T-helper 1 cell treated with Interleukin-12 subunit alpha and Interleukin-12 subunit beta and Interleukin-4 antibody, amounts not matched to agents 30 μg/mL and 1 μg/mL, for 36 hours (primary cell): ENCODE measurements at regions not wholly inside any gene's neighbourhood (a gene's known extent, or its start where the extent isn't known, plus 50 kb on each side); places are given as distances from the start of the nearest gene placed in this dataset.
"Not testable (repeated sequence)": the region's sequence is repeated elsewhere in the genome, so short reads cannot be mapped to it uniquely, and the experiment has no call there.

ENCODE experiments used
- H3K27ac Mint-ChIP-seq: one replicate; pipeline ENCODE4 v1.8.0; 2021; ENCODE audit warnings: mild to moderate bottlenecking, mixed read lengths
- H3K27me3 Mint-ChIP-seq: one replicate; pipeline ENCODE4 v1.8.0; 2021; ENCODE audit warnings: low read depth, mixed read lengths
- H3K36me3 Mint-ChIP-seq: one replicate; pipeline ENCODE4 v1.8.0; 2021; ENCODE audit warnings: low read depth, mixed read lengths
- H3K4me1 Mint-ChIP-seq: one replicate; pipeline ENCODE4 v1.8.0; 2021; ENCODE audit warnings: low read depth, mixed read lengths
- H3K4me3 Mint-ChIP-seq: one replicate; pipeline ENCODE4 v1.8.0; 2021; ENCODE audit warnings: mild to moderate bottlenecking, moderate library complexity, mixed read lengths
- H3K9me3 Mint-ChIP-seq: one replicate; pipeline ENCODE4 v1.8.0; 2021; ENCODE audit warnings: mixed read lengths

DNA sequence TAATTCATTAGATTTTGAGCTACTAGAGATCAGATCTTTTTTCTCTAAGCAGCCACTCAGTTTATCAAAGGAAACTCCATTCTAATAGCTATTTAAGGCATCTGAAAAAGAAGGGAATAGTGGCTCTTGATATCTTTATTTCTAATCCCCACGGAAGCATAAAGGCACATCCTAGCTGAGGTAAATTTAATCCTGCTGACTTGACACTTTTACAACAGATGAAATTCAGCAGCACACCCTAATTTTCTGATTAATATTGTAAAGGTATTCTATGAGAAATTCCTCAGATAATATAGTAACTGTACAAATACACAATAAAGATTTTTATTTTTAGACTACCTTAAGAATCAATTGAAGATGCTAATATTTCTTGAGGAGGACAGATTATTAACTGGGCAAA is 916.4 kb downstream of the TMTC2 start:
- no peaks in the 10 kb centered on the region for H3K27me3 Mint-ChIP-seq
- no peak overlapping the region for H3K27ac Mint-ChIP-seq
- peaks cover 36% of the 10 kb centered on the region for H3K9me3 Mint-ChIP-seq
- no peaks in the 10 kb centered on the region for H3K36me3 Mint-ChIP-seq
- no peaks in the 10 kb centered on the region for H3K4me1 Mint-ChIP-seq
- no peak overlapping the region for H3K4me3 Mint-ChIP-seq

DNA sequence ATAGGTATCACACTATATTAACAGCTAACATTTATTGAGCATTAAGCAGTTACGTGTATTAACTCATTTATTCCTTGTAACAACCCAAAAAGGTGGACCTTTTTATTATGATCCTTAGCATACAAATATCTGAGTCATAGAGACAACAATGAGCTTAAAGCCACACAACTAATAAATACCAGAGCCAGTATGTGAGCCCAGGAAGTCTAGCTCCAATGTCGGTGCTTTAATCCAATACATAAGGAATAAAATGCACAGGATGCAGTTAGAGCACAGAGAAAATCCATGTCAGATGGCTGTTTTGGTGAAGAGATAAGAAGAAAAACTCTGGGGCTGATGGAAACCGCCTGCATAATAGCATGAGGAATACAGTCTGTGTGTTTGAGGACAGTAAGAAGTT is 888.6 kb downstream of the TMTC2 start:
- Mint-ChIP-seq H3K4me1 (no peaks in the 10 kb centered on the region), H3K36me3 (no peaks in the 10 kb centered on the region), H3K27ac (no peak overlapping the region), H3K9me3 (peaks cover 8% of the 10 kb centered on the region), H3K27me3 (no peaks in the 10 kb centered on the region), H3K4me3 (no peak overlapping the region)

DNA sequence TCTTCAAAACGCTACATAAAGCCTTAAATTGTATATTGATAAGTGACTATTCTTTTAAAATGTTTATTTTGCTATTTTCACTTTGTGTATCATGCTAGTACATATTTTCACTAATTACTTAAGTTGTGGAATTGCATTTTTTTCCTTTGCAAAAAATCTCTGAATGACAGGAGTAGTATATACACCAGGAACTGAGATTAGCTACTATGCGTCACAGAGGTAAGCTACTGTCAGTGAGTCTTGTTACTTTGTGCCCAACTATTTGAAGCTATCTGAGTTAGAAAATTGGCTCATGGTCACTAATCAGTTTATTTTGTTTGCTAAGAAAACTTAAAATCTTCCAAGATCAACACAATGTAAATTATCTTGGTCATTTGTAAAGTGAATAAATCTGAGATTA is 887.4 kb downstream of the TMTC2 start:
- no peak overlapping the region for H3K27ac Mint-ChIP-seq
- no peaks in the 10 kb centered on the region for H3K36me3 Mint-ChIP-seq
- no peaks in the 10 kb centered on the region for H3K4me1 Mint-ChIP-seq
- H3K4me3 Mint-ChIP-seq, result no peak overlapping the region
- H3K9me3 Mint-ChIP-seq, result peaks cover 8% of the 10 kb centered on the region
- H3K27me3 Mint-ChIP-seq, result no peaks in the 10 kb centered on the region

DNA sequence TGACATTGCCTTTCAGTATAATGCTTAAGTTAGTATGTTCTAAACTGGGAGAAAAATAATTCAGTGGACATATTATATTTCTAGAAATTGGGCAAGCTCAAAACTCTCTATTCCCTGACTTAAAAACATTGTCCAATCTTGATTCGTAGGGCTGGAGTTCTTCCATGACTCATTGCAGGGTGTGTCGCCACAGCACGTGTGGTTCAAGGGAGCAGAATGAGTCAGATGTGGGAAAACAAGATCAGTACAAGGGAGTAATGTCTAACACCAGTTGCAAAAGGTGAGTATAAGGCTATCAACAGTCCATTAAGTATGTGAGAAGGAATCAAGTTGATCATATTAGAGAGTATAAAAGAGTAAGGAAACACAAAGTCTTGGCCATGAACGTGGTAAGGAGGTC is 887.0 kb downstream of the TMTC2 start:
- Mint-ChIP-seq H3K36me3 (no peaks in the 10 kb centered on the region), H3K4me1 (no peaks in the 10 kb centered on the region), H3K4me3 (no peak overlapping the region), H3K27ac (no peak overlapping the region), H3K27me3 (no peaks in the 10 kb centered on the region), H3K9me3 (peaks cover 8% of the 10 kb centered on the region)

DNA sequence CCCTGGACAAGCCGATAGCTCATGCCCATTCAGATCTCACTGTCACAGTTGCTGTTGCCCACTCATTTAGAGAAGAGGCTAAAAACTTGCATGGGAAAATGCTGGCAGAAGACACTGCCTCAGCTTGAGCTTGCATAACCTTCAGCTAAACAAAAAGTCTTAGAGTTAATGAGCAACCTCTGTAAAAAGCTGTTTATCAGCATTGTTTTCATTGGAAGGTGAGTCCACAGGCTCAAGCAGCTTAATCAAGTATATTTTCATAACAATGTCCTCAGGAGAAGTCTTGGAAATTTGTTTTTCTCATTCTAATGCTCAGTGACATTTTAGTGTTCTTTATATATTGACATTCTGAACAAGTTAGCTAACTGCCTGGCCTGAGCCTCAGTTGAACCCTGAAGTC is 872.9 kb downstream of the TMTC2 start:
- Mint-ChIP-seq H3K27ac (no peak overlapping the region), H3K4me3 (no peak overlapping the region), H3K27me3 (no peaks in the 10 kb centered on the region), H3K9me3 (peaks cover 10% of the 10 kb centered on the region), H3K4me1 (no peaks in the 10 kb centered on the region), H3K36me3 (no peaks in the 10 kb centered on the region)

DNA sequence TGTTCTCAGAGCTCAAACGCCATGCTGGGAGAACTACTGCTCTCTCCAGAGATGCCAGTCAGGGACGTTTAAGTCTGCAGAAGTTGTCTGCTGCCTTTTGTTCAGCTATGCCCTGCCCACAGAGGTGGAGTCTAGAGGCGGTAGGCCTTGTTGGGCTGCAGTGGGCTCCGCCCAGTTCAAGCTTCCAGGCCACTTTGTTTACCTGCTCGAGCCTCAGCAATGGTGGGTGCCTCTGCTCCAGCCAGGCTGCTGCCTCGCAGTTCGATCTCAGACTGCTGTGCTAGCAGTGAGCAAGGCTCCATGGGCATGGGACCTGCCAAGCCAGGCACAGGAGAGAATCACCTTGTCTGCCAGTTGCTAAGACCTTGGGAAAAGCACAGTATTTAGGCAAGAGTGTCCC is 869.3 kb downstream of the TMTC2 start:
- H3K27ac Mint-ChIP-seq, H3K27me3 Mint-ChIP-seq, H3K4me1 Mint-ChIP-seq, H3K36me3 Mint-ChIP-seq, H3K4me3 Mint-ChIP-seq: not testable (repeated sequence)
- H3K9me3 Mint-ChIP-seq, result peaks cover 14% of the 10 kb centered on the region

DNA sequence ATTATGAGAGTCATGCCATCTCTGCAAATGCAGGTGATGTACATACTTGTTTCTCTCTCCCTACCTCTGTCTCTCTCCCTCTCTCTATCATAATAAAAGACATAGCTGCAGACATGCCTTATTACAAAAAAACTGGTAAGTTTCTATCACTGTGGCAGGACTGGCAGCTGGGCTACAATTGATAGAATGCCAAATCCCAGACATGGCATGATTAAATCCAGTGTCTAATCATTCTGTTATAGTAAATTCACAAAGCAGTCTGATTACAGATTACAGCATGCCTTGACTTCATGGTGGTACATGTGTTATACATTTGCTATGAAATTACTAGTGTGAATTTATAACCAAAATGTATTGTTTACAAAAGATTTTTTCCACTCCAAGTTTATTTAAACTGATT is 854.7 kb downstream of the TMTC2 start:
- H3K4me3 Mint-ChIP-seq, result no peak overlapping the region
- no peak overlapping the region for H3K27ac Mint-ChIP-seq
- no peaks in the 10 kb centered on the region for H3K4me1 Mint-ChIP-seq
- peaks cover 6% of the 10 kb centered on the region for H3K9me3 Mint-ChIP-seq
- no peaks in the 10 kb centered on the region for H3K27me3 Mint-ChIP-seq
- H3K36me3 Mint-ChIP-seq, result no peaks in the 10 kb centered on the region

DNA sequence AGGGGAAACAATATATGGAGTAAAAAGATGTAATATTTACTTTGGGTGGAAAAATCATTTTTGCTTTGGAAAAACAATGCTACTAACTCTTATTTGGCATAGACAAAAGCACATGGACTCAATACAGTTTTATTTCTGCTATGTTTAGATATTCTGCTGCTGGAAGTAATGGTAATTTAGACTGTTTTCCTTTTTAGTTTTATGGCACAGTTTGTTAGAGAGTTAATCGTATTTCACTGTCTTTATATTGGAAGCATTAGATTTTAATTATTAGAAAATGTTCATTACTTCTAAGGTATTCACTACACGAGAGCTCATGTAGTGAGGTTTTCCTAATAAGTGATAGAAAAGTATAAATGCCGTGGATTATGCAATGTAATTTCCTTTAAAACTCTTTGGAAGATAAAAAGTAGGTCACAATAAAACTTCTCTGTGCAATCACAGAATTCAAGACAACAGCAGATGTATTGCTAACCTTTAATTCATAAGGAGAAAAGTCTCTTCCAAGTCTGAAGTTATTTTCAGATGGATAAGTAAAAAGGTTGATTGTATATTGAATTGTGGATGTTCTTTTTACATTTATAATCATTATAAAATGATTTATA is 851.8 kb downstream of the TMTC2 start:
- Mint-ChIP-seq H3K27me3 (no peaks in the 10 kb centered on the region), H3K9me3 (no peaks in the 10 kb centered on the region), H3K4me1 (no peaks in the 10 kb centered on the region), H3K27ac (no peak overlapping the region), H3K4me3 (no peak overlapping the region), H3K36me3 (no peaks in the 10 kb centered on the region)

DNA sequence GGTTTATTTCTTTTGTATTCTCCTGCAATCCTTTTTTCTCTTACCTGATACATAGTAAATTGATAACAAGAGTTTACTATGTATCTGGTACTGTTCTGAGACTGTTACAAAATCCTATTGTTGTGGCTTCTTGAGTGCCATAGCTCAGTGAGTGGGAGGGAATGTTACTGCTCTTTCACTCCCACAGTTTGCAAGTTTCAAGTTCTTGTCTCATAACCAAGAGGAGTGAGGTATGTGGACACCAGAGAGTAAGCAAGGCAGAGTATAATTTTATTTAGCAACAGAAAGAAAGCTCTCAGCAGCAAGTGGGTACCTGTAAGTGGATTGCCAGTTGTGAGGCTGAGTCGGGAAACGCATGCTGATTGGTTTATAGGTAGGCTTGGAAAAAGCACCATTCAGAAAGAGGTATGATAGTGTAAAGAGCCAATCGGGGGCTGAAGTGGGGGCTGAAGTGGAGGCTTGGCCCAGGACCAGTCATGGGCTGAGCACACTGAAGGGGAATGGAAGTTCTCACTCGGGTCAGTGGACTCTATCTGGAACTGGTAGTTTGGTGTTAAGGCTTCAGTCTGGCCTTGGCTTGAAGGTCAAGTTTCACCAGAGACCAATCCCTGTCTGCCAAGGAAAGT is 850.8 kb downstream of the TMTC2 start:
- Mint-ChIP-seq H3K27me3 (no peaks in the 10 kb centered on the region), H3K27ac (no peak overlapping the region), H3K4me1 (no peaks in the 10 kb centered on the region), H3K9me3 (no peaks in the 10 kb centered on the region), H3K36me3 (no peaks in the 10 kb centered on the region), H3K4me3 (no peak overlapping the region)

DNA sequence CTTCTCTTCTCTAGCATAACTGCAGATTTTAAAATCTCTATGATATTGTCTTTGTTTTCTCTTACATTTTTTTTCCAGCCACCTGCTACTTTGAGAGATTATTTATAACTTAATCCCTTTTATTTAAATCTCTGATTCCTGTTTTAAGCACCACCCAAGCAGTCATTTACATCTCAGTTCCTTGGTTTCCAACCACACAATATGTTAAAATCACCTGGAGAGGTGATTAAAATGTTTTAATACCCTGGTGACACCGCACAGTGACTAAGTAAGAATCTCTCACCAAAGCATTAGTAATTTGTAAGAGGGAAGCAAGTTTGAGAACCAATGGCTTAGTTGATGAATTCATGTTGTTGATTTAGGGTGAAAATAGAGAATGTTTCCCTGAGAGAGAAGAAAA is 849.8 kb downstream of the TMTC2 start:
- H3K27ac Mint-ChIP-seq, result no peak overlapping the region
- H3K36me3 Mint-ChIP-seq, result no peaks in the 10 kb centered on the region
- H3K4me1 Mint-ChIP-seq, result no peaks in the 10 kb centered on the region
- H3K27me3 Mint-ChIP-seq, result no peaks in the 10 kb centered on the region
- no peak overlapping the region for H3K4me3 Mint-ChIP-seq
- no peaks in the 10 kb centered on the region for H3K9me3 Mint-ChIP-seq

DNA sequence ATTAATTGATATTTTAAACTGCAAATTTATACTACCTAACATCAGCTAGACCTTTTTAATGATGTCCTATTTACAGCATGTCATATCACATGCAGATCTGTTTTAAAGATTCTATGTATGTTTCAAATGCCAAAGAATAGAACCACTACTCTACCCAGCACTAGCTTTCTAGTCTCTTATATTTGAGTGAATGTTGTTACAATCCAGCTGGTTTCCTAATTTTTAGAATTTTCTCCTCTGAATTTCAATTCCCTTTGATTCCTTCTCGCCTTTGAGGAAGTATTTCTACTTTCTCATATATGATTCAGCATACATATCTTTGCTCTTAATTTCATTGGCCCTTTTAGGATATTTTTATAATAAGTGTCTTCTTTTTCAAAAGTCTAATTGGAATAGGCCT is 841.9 kb downstream of the TMTC2 start:
- Mint-ChIP-seq H3K9me3 (peaks cover 5% of the 10 kb centered on the region), H3K4me1 (no peaks in the 10 kb centered on the region), H3K27ac (no peak overlapping the region), H3K27me3 (no peaks in the 10 kb centered on the region), H3K4me3 (no peak overlapping the region), H3K36me3 (no peaks in the 10 kb centered on the region)

DNA sequence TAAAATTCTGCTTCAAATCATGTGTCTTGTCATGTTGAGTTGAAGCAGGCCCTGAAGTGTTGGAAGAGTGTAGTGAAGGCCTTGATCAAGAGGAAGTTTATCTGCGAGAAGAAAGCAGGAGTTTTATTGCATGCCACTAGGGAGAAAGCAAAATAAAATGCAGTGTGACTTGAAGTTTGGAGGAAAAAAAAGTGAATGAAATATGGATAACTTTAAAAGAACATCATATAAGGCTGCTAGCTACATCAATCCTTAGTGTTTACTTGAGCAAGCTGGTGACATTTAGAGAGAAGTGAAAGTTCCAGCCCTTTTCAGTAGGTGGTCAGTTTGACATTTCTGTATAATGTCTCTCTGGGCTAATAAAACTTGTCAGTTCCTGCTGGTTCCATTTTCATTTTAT is 841.1 kb downstream of the TMTC2 start:
- H3K9me3 Mint-ChIP-seq, result peaks cover 9% of the 10 kb centered on the region
- no peaks in the 10 kb centered on the region for H3K4me1 Mint-ChIP-seq
- no peak overlapping the region for H3K27ac Mint-ChIP-seq
- H3K27me3 Mint-ChIP-seq, result no peaks in the 10 kb centered on the region
- no peaks in the 10 kb centered on the region for H3K36me3 Mint-ChIP-seq
- H3K4me3 Mint-ChIP-seq, result no peak overlapping the region

DNA sequence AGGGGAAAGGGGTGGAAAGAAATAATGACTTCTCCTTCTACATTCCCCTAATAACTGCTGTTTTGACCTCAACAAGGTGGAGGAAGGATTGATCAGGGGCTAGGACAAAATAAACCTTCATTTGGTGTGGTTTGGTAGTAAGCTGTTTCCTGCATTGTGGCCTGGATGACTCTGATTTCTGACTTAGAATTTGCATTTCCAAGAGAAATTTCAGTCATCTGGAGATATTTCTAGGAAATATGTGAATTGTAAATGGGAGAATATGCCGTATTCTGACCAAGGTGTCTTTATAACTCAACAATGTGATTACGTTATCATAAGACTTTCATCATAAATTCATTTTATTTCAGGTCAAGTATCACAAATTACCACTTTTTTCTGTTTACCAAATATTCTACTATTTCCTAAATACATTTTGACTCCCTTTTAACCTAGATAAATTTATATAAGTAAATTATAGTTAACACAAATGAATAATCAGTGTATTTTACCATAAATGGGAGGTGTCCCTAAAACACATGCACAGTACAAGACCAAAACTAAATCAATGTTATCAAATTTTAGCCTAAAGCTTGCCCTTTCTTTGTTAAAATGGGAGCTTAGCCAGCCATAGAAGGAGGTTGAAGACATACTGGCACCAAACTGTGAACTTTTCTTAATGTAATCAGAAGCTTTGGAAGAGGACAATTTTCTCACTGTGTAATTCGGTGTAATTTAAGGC is 828.8 kb downstream of the TMTC2 start:
- no peaks in the 10 kb centered on the region for H3K36me3 Mint-ChIP-seq
- H3K27ac Mint-ChIP-seq, result no peak overlapping the region
- no peaks in the 10 kb centered on the region for H3K4me1 Mint-ChIP-seq
- H3K4me3 Mint-ChIP-seq, result no peak overlapping the region
- no peaks in the 10 kb centered on the region for H3K9me3 Mint-ChIP-seq
- H3K27me3 Mint-ChIP-seq, result no peaks in the 10 kb centered on the region

DNA sequence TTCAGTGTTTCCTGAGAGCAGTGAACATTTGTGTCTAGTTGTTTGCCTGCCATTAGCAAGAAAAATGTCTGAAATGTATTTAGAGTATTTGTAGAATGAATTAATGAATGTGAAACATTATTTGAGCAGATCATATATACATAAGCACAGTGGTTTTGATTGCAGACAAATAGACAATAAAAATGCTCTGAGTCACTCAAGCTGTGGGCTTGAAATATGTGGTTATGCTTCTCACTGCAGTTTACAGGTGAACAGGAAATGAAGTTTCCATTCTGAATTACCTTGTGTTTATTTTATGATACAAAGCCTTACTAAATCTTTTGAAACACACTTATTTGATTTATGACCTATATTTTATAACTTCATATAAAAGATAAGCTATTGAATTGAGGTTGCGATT is 827.7 kb downstream of the TMTC2 start:
- Mint-ChIP-seq H3K4me3 (no peak overlapping the region), H3K27ac (no peak overlapping the region), H3K4me1 (no peaks in the 10 kb centered on the region), H3K27me3 (no peaks in the 10 kb centered on the region), H3K36me3 (no peaks in the 10 kb centered on the region), H3K9me3 (no peaks in the 10 kb centered on the region)

DNA sequence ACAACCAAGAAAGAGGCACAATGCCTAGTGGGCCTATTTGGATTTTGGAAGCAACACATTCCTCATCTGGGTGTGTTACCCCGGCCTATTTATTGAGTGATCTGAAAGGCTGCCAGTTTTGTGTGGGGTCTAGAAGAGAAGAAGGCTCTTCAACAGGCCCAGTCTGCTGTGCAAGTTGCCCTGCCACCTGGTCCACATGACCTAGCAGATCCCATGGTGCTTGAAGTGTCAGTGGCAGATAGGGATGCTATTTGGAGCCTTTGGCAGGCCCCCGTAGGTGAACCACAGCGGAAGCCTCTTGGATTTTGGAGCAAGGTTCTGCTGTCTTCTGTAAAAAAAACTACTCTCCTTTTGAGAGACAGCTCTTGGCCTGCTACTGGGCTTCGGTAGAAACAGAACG is 820.1 kb downstream of the TMTC2 start:
- Mint-ChIP-seq H3K36me3 (no peaks in the 10 kb centered on the region), H3K4me1 (no peaks in the 10 kb centered on the region), H3K9me3 (no peaks in the 10 kb centered on the region), H3K27me3 (no peaks in the 10 kb centered on the region), H3K4me3 (no peak overlapping the region), H3K27ac (no peak overlapping the region)
